ENCODE measurements at regions not wholly inside any gene's neighbourhood (a gene's known extent, or its start where the extent isn't known, plus 50 kb on each side); places are given as distances from the start of the nearest gene placed in this dataset.
"Not testable (repeated sequence)": the region's sequence is repeated elsewhere in the genome, so short reads cannot be mapped to it uniquely, and the experiment has no call there.

- H2AK5ac ChIP-seq (ENCODE audit: low read depth, low read length); POLR2A ChIA-PET (ENCODE audit: unreplicated experiment); H3K27ac ChIP-seq (ENCODE audit: insufficient read depth, low read length); H3K4me2 ChIP-seq (ENCODE audit: low read depth, low read length); H4K91ac ChIP-seq (ENCODE audit: insufficient read depth, low read depth, low read length); DNase-seq; H2BK5ac ChIP-seq (ENCODE audit: low read depth, low read length, poor library complexity, severe bottlenecking); H2BK20ac ChIP-seq (ENCODE audit: low read depth, low read length); in situ Hi-C loops (cut with MboI; ENCODE audit: low sequenced_read_pairs); H2BK15ac ChIP-seq (ENCODE audit: low read depth, low read length); H3K9me1 ChIP-seq (ENCODE audit: insufficient read depth, low read length); intact Hi-C loops (cut with micrococcal nuclease); H3K4ac ChIP-seq (ENCODE audit: low read depth, low read length); H2AK9ac ChIP-seq (replicated peaks; ENCODE audit: low read depth, low read length, poor library complexity); H3K18ac ChIP-seq (ENCODE audit: low read depth, low read length); H3K23ac ChIP-seq (ENCODE audit: low read depth, low read length); H3K79me1 ChIP-seq (ENCODE audit: low read depth in 1 of 2, low read length in 2 of 2); H3K36me3 ChIP-seq (ENCODE audit: control insufficient read depth, insufficient read depth, low read length); H4K20me1 ChIP-seq (ENCODE audit: insufficient read depth, low read length); dilution Hi-C loops (cut with HindIII; ENCODE audit: low sequenced_read_pairs, unreplicated experiment); H3K56ac ChIP-seq (ENCODE audit: extremely low read depth, insufficient read depth, low read length); H4K8ac ChIP-seq (ENCODE audit: low read depth in 2 of 2, low read length in 2 of 2); H3K4me3 ChIP-seq (ENCODE audit: insufficient read depth, low read depth, low read length); H3K27me3 ChIP-seq (ENCODE audit: control insufficient read depth, insufficient read depth, low read length); H3K9ac ChIP-seq (ENCODE audit: low read depth, low read length); H3K4me1 ChIP-seq (ENCODE audit: control insufficient read depth, insufficient read depth, low read length); ATAC-seq (ENCODE audit: low read depth); H3K14ac ChIP-seq (replicated peaks; ENCODE audit: low read depth, low read length); CTCF ChIA-PET; H4K5ac ChIP-seq (ENCODE audit: low read depth, low read length); BruUV-seq (replicated peaks); H2BK120ac ChIP-seq (ENCODE audit: low read depth, low read length); H2AFZ ChIP-seq (replicated peaks; ENCODE audit: low read length, poor library complexity): not testable (repeated sequence)
- peaks cover 25% of the 10 kb centered on the region for H3K9me3 ChIP-seq (ENCODE audit: control insufficient read depth, insufficient read depth, low read length)
- no CpG with 5 or more reads among the region's 3 CpGs for WGBS, 2 experiments (ENCODE audit: extremely low coverage in 2 of 2, insufficient read length in 1 of 2)
Measured at GRCh38 chr21:10348150-10348549, 173.2 kb upstream of the TPTE start.

GRCh38 chr21:10354851-10355578 lies 166.4 kb upstream of the TPTE start:
- ATAC-seq (ENCODE audit: low read depth); H2AK9ac ChIP-seq (replicated peaks; ENCODE audit: low read depth, low read length, poor library complexity); POLR2A ChIA-PET (ENCODE audit: unreplicated experiment); H3K56ac ChIP-seq (ENCODE audit: extremely low read depth, insufficient read depth, low read length); H3K9ac ChIP-seq (ENCODE audit: low read depth, low read length); H3K14ac ChIP-seq (replicated peaks; ENCODE audit: low read depth, low read length); H3K4me2 ChIP-seq (ENCODE audit: low read depth, low read length); H2BK20ac ChIP-seq (ENCODE audit: low read depth, low read length); H2BK15ac ChIP-seq (ENCODE audit: low read depth, low read length); H2BK120ac ChIP-seq (ENCODE audit: low read depth, low read length); H3K79me1 ChIP-seq (ENCODE audit: low read depth in 1 of 2, low read length in 2 of 2); H2BK5ac ChIP-seq (ENCODE audit: low read depth, low read length, poor library complexity, severe bottlenecking); H2AK5ac ChIP-seq (ENCODE audit: low read depth, low read length); H2AFZ ChIP-seq (replicated peaks; ENCODE audit: low read length, poor library complexity); DNase-seq; H4K8ac ChIP-seq (ENCODE audit: low read depth in 2 of 2, low read length in 2 of 2); H3K18ac ChIP-seq (ENCODE audit: low read depth, low read length); CTCF ChIA-PET; H3K9me1 ChIP-seq (ENCODE audit: insufficient read depth, low read length); intact Hi-C loops (cut with micrococcal nuclease); BruUV-seq (replicated peaks); H3K23ac ChIP-seq (ENCODE audit: low read depth, low read length); H3K4ac ChIP-seq (ENCODE audit: low read depth, low read length); dilution Hi-C loops (cut with HindIII; ENCODE audit: low sequenced_read_pairs, unreplicated experiment); H3K36me3 ChIP-seq (ENCODE audit: control insufficient read depth, insufficient read depth, low read length); H3K4me3 ChIP-seq (ENCODE audit: insufficient read depth, low read depth, low read length); H4K5ac ChIP-seq (ENCODE audit: low read depth, low read length); H3K27me3 ChIP-seq (ENCODE audit: control insufficient read depth, insufficient read depth, low read length); H3K27ac ChIP-seq (ENCODE audit: insufficient read depth, low read length); H3K4me1 ChIP-seq (ENCODE audit: control insufficient read depth, insufficient read depth, low read length); in situ Hi-C loops (cut with MboI; ENCODE audit: low sequenced_read_pairs); H4K91ac ChIP-seq (ENCODE audit: insufficient read depth, low read depth, low read length); H4K20me1 ChIP-seq (ENCODE audit: insufficient read depth, low read length): not testable (repeated sequence)
- WGBS, 2 experiments (ENCODE audit: extremely low coverage in 2 of 2, insufficient read length in 1 of 2) = 13% methylated on average over 3 of the region's 5 CpGs; no CpG with 5 or more reads in 1 of the 2 experiments
- H3K9me3 ChIP-seq (ENCODE audit: control insufficient read depth, insufficient read depth, low read length) = peaks cover 12% of the 10 kb centered on the region

All from IMR-90 (cell line).